Esophagus muscularis mucosa (tissue), 4 donors: ENCODE measurements at regions not wholly inside any gene's neighbourhood (a gene's known extent, or its start where the extent isn't known, plus 50 kb on each side); places are given as distances from the start of the nearest gene placed in this dataset.

Experiments used
- EP300 ChIP-seq: sonication (generic); formaldehyde crosslinking; IDR thresholded peaks from one replicate; pipeline ENCODE4 v1.6.1; 2017; ENCODE audit warnings: antibody characterized with exemption
- POLR2A ChIP-seq: fragments of 450-650 bp; IDR thresholded peaks from one replicate; pipeline ENCODE4 v1.6.1; 2017; ENCODE audit warnings: antibody characterized with exemption, moderate library complexity, mild to moderate bottlenecking, low read depth
- POLR2AphosphoS5 ChIP-seq, 2 donors: sonication (generic); formaldehyde crosslinking; IDR thresholded peaks; one replicate each; pipeline ENCODE4 v1.6.1; 2017; ENCODE audit warnings: antibody characterized with exemption in 2 of 2
- TF ChIP-seq, protein P1 (sequence below), 3 experiments: fragments of 200-600 bp in 2 of 3; fragments of 450-650 bp in 1 of 3; sonication (generic) in 2 of 3; IDR thresholded peaks; one replicate each; pipeline ENCODE4 v1.5.1; 2017 to 2019; ENCODE audit warnings: antibody characterized with exemption in 3 of 3, mild to moderate bottlenecking in 2 of 3, moderate library complexity in 1 of 3

DNA sequence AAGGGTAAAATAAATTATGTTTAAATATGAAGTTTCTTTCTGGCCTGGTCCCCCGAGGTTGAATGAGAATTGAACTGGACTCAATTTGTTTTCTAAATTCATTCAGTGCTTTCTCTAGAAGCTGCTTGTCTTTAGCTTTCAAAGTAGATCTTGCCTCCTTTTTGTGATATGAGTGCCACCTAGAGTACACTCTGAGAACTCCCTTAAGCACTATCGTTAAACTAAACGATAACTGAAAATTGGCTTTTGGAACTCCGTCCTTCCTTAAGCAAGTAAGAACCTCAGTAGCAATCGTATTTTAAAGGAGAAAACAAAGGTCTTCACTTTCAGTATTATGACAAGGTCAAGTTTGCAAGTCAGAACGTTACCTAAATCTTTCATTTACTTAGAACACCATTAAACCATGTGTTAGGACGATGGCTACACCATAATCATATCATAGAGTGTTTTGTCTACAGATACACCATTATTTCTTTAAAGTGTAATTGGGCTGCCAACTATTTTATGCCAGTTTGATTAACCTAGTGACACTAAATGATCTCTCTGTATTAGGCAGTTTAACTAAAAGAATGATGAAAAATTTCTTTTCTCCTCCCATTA lies 364.8 kb downstream of the SNAPC1 start:
- TF ChIP-seq POLR2A (no peak), POLR2AphosphoS5 (IDR thresholded peaks at IDR 0.05) (no peak), EP300 (no peak)
- TF ChIP-seq, protein P1, sequence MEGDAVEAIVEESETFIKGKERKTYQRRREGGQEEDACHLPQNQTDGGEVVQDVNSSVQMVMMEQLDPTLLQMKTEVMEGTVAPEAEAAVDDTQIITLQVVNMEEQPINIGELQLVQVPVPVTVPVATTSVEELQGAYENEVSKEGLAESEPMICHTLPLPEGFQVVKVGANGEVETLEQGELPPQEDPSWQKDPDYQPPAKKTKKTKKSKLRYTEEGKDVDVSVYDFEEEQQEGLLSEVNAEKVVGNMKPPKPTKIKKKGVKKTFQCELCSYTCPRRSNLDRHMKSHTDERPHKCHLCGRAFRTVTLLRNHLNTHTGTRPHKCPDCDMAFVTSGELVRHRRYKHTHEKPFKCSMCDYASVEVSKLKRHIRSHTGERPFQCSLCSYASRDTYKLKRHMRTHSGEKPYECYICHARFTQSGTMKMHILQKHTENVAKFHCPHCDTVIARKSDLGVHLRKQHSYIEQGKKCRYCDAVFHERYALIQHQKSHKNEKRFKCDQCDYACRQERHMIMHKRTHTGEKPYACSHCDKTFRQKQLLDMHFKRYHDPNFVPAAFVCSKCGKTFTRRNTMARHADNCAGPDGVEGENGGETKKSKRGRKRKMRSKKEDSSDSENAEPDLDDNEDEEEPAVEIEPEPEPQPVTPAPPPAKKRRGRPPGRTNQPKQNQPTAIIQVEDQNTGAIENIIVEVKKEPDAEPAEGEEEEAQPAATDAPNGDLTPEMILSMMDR (IDR thresholded peaks at IDR 0.05): peak; percentile 38 to 75 (median 55)
